ENCODE measurements at regions not wholly inside any gene's neighbourhood (a gene's known extent, or its start where the extent isn't known, plus 50 kb on each side); places are given as distances from the start of the nearest gene placed in this dataset.

GRCh38 chr2:217261452-217261851, 401.6 kb upstream of the TNP1 start:
- Mint-ChIP-seq H3K27me3 (ENCODE audit: unreplicated experiment) (peaks cover 4% of the 10 kb centered on the region), H3K27ac (ENCODE audit: unreplicated experiment) (no peak overlapping the region), H3K9me3 (ENCODE audit: unreplicated experiment) (no peaks in the 10 kb centered on the region), H3K4me3 (ENCODE audit: unreplicated experiment) (no peak overlapping the region), H3K36me3 (ENCODE audit: low read depth, unreplicated experiment) (peaks cover 4% of the 10 kb centered on the region), H3K4me1 (ENCODE audit: unreplicated experiment) (peaks cover under 1% of the 10 kb centered on the region)
- DNase-seq (ENCODE audit: low spot score): no peak
- TF ChIP-seq CTCF (IDR thresholded peaks at IDR 0.05; ENCODE audit: unreplicated experiment): no peak

- no peak for TF ChIP-seq CTCF (IDR thresholded peaks at IDR 0.05; ENCODE audit: unreplicated experiment)
- H3K9me3 Mint-ChIP-seq (ENCODE audit: unreplicated experiment): no peaks in the 10 kb centered on the region
- H3K27ac Mint-ChIP-seq (ENCODE audit: unreplicated experiment): no peak overlapping the region
- peaks cover 9% of the 10 kb centered on the region for H3K4me1 Mint-ChIP-seq (ENCODE audit: unreplicated experiment)
- H3K4me3 Mint-ChIP-seq (ENCODE audit: unreplicated experiment): no peak overlapping the region
- no peaks in the 10 kb centered on the region for H3K36me3 Mint-ChIP-seq (ENCODE audit: low read depth, unreplicated experiment)
- peaks cover 4% of the 10 kb centered on the region for H3K27me3 Mint-ChIP-seq (ENCODE audit: unreplicated experiment)
- DNase-seq (ENCODE audit: low spot score): no peak
These were observed 400.7 kb upstream of the TNP1 start for GRCh38 chr2:217260441-217261115.

- H3K27me3 Mint-ChIP-seq (ENCODE audit: unreplicated experiment): peaks cover 5% of the 10 kb centered on the region
- no peak for DNase-seq (ENCODE audit: low spot score)
- no peak overlapping the region for H3K4me3 Mint-ChIP-seq (ENCODE audit: unreplicated experiment)
- peaks cover 12% of the 10 kb centered on the region for H3K4me1 Mint-ChIP-seq (ENCODE audit: unreplicated experiment)
- no peak for TF ChIP-seq CTCF (IDR thresholded peaks at IDR 0.05; ENCODE audit: unreplicated experiment)
- no peak overlapping the region for H3K27ac Mint-ChIP-seq (ENCODE audit: unreplicated experiment)
- H3K36me3 Mint-ChIP-seq (ENCODE audit: low read depth, unreplicated experiment): no peaks in the 10 kb centered on the region
- no peaks in the 10 kb centered on the region for H3K9me3 Mint-ChIP-seq (ENCODE audit: unreplicated experiment)
These were observed 398.3 kb upstream of the TNP1 start for GRCh38 chr2:217258170-217258569.

GRCh38 chr2:217256251-217256650, 396.4 kb upstream of the TNP1 start:
- Mint-ChIP-seq H3K4me1 (ENCODE audit: unreplicated experiment) (peaks cover 12% of the 10 kb centered on the region), H3K9me3 (ENCODE audit: unreplicated experiment) (no peaks in the 10 kb centered on the region), H3K27me3 (ENCODE audit: unreplicated experiment) (peaks cover 5% of the 10 kb centered on the region), H3K4me3 (ENCODE audit: unreplicated experiment) (no peak overlapping the region), H3K36me3 (ENCODE audit: low read depth, unreplicated experiment) (no peaks in the 10 kb centered on the region), H3K27ac (ENCODE audit: unreplicated experiment) (peak overlapping the region; percentile 57)
- no peak for TF ChIP-seq CTCF (IDR thresholded peaks at IDR 0.05; ENCODE audit: unreplicated experiment)
- no peak for DNase-seq (ENCODE audit: low spot score)

GRCh38 chr2:217254111-217254510, 394.2 kb upstream of the TNP1 start:
- Mint-ChIP-seq H3K36me3 (ENCODE audit: low read depth, unreplicated experiment) (no peaks in the 10 kb centered on the region), H3K4me3 (ENCODE audit: unreplicated experiment) (no peak overlapping the region), H3K9me3 (ENCODE audit: unreplicated experiment) (no peaks in the 10 kb centered on the region), H3K27me3 (ENCODE audit: unreplicated experiment) (peaks cover 5% of the 10 kb centered on the region), H3K4me1 (ENCODE audit: unreplicated experiment) (peaks cover 12% of the 10 kb centered on the region), H3K27ac (ENCODE audit: unreplicated experiment) (no peak overlapping the region)
- no peak for DNase-seq (ENCODE audit: low spot score)
- no peak for TF ChIP-seq CTCF (IDR thresholded peaks at IDR 0.05; ENCODE audit: unreplicated experiment)
